Neuronal stem cell (in vitro differentiated cells): ENCODE measurements at regions not wholly inside any gene's neighbourhood (a gene's known extent, or its start where the extent isn't known, plus 50 kb on each side); places are given as distances from the start of the nearest gene placed in this dataset.

Experiments
- DNase-seq: peaks from one replicate; pipeline ENCODE4 v3.0.0-alpha.2; 2013; ENCODE audit warnings: low spot score
- H2AFZ ChIP-seq: one replicate; pipeline ENCODE4 v1.6.1; 2013; ENCODE audit warnings: mild to moderate bottlenecking, low read length, inconsistent platforms
- H2AK5ac ChIP-seq: 2 replicates; pipeline ENCODE4 v1.6.1; 2013; ENCODE audit warnings: low read depth, mild to moderate bottlenecking, inconsistent platforms, low read length, moderate library complexity, mixed read lengths
- H2BK120ac ChIP-seq: 2 replicates; pipeline ENCODE4 v1.6.1; 2013; ENCODE audit warnings: low read depth, mild to moderate bottlenecking, inconsistent platforms, low read length, moderate library complexity, mixed read lengths
- H2BK12ac ChIP-seq: one replicate; pipeline ENCODE4 v1.6.1; 2013; ENCODE audit warnings: low read length, inconsistent platforms
- H2BK15ac ChIP-seq: 2 replicates; pipeline ENCODE4 v1.6.1; 2013; ENCODE audit warnings: mild to moderate bottlenecking, low read length, inconsistent platforms, mixed read lengths
- H2BK5ac ChIP-seq: one replicate; pipeline ENCODE4 v1.6.1; 2013; ENCODE audit warnings: inconsistent platforms, mild to moderate bottlenecking, low read length, moderate library complexity
- H3K14ac ChIP-seq: one replicate; pipeline ENCODE4 v1.6.1; 2013; ENCODE audit warnings: low read length, inconsistent platforms
- H3K18ac ChIP-seq: 2 replicates; pipeline ENCODE4 v1.6.1; 2013; ENCODE audit warnings: low read length, inconsistent platforms
- H3K23ac ChIP-seq: 2 replicates; pipeline ENCODE4 v1.6.1; 2013; ENCODE audit warnings: low read depth, mild to moderate bottlenecking, mixed read lengths, low read length, inconsistent platforms; ENCODE audit not compliant: poor library complexity
- H3K27ac ChIP-seq: replicated peaks from 3 replicates; pipeline ENCODE4 v1.5.1; 2013; ENCODE audit warnings: low read length, inconsistent platforms
- H3K27me3 ChIP-seq, 3 experiments: 2 replicates each; pipeline ENCODE4 v1.6.1; 2013; ENCODE audit warnings: low read length in 3 of 3, mild to moderate bottlenecking in 2 of 3, inconsistent platforms in 1 of 3, low read depth in 1 of 3, mixed read lengths in 1 of 3, moderate library complexity in 1 of 3; ENCODE audit not compliant: control insufficient read depth in 3 of 3, insufficient read depth in 3 of 3
- H3K36me3 ChIP-seq, 2 donors: replicated peaks in 1 of 2; 2 replicates each; pipeline ENCODE4 v1.6.1; 2013; ENCODE audit warnings: low read length in 2 of 2; ENCODE audit not compliant: control insufficient read depth in 2 of 2, insufficient read depth in 2 of 2
- H3K4ac ChIP-seq: 2 replicates; pipeline ENCODE4 v1.6.1; 2013; ENCODE audit warnings: inconsistent platforms, mild to moderate bottlenecking, low read length, moderate library complexity
- H3K4me1 ChIP-seq, 2 donors: 1 replicate in 1 of 2; 2 replicates in 1 of 2; pipeline ENCODE4 v1.6.1; 2013; ENCODE audit warnings: low read length in 2 of 2, low read depth in 1 of 2; ENCODE audit not compliant: control insufficient read depth in 2 of 2, insufficient read depth in 1 of 2
- H3K4me2 ChIP-seq: one replicate; pipeline ENCODE4 v1.6.1; 2013; ENCODE audit warnings: mild to moderate bottlenecking, low read length, inconsistent platforms; ENCODE audit not compliant: insufficient read depth, poor library complexity, severe bottlenecking
- H3K4me3 ChIP-seq, 2 donors: 2 replicates each; pipeline ENCODE4 v1.5.1; 2013; ENCODE audit warnings: low read length in 2 of 2, mild to moderate bottlenecking in 2 of 2, inconsistent platforms in 1 of 2, moderate library complexity in 1 of 2
- H3K79me1 ChIP-seq: one replicate; pipeline ENCODE4 v1.6.1; 2013; ENCODE audit warnings: low read depth, mild to moderate bottlenecking, inconsistent platforms, low read length, moderate library complexity
- H3K9ac ChIP-seq: one replicate; pipeline ENCODE4 v1.6.1; 2013; ENCODE audit warnings: mild to moderate bottlenecking, low read depth, low read length, inconsistent platforms; ENCODE audit not compliant: poor library complexity
- H3K9me3 ChIP-seq, 2 donors: replicated peaks in 1 of 2; 2 replicates each; pipeline versions ENCODE3 to v1.6.1; 2013; ENCODE audit warnings: low read length in 2 of 2, mild to moderate bottlenecking in 2 of 2, inconsistent platforms in 1 of 2, low read depth in 1 of 2, mixed read lengths in 1 of 2, moderate library complexity in 1 of 2; ENCODE audit not compliant: control insufficient read depth in 2 of 2, insufficient read depth in 1 of 2
- H4K8ac ChIP-seq: one replicate; pipeline ENCODE4 v1.6.1; 2013; ENCODE audit warnings: low read depth, mild to moderate bottlenecking, inconsistent platforms, low read length, moderate library complexity
- H4K91ac ChIP-seq: one replicate; pipeline ENCODE4 v1.6.1; 2013; ENCODE audit warnings: low read length, low read depth, mild to moderate bottlenecking, inconsistent platforms; ENCODE audit not compliant: poor library complexity
- WGBS, 2 donors: extraction: QIAGEN DNeasy Blood & Tissue Kit; methylation state at CpG; one replicate each; pipeline ENCODE4 v1.1.7; 2013; ENCODE audit warnings: missing lambda C conversion rate in 2 of 2, mixed read lengths in 1 of 2; ENCODE audit not compliant: insufficient read length in 2 of 2, insufficient replicate concordance in 1 of 2; ENCODE audit errors: extremely low coverage in 2 of 2; 5-methylcytosine and 5-hydroxymethylcytosine counted together

DNA sequence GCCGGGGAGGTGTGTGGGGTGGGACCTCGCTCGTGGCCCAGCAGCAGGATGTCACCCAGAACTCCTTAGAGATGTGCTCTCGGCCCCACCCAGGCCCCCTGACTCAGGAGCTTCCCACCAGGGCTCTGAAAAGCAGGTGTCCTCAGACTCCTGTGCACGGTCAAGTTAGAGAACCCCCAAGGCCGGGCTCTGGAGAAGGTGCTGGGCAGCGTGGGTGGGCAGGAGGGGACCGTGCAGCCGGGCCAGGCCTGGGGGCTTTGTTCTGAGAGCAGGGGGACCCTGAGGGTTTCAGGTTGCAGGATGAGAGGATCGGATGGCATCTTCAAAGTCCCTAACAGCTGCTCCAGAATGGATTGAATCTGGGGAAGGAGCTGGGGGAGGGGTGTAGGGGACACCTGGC is 164.4 kb upstream of the CIBAR2 start:
- H3K4me3 ChIP-seq = no peak overlapping the region
- DNase-seq = no peak

DNA sequence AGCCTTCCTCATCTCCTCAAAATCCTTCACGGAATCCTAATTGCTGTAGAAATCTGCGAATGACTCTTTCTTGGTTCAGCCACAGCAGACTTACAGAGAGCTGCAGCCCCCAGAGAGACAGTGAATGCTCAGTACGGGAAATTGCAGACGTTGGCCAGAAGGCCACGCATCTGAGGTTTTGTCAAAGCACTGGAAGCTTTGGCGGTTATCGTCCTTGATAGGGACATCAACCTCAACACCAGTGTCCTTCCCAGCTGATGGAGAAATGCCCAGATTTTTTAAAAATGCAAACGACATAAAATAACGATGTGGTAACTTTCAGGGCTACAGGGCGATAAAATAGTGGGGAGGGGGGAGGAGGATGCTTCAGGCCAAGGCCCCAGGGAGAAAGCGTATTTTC is 166.6 kb upstream of the CIBAR2 start:
- no peak for DNase-seq
- no peak overlapping the region for H3K27ac ChIP-seq
- H3K9ac ChIP-seq = no peak overlapping the region
- no peak overlapping the region for H2BK5ac ChIP-seq
- H2BK12ac ChIP-seq = no peak overlapping the region
- peaks cover 10 to 38% of the 10 kb centered on the region in 2 donors for H3K4me1 ChIP-seq
- H3K36me3 ChIP-seq = no peaks in the 10 kb centered on the region
- no peak overlapping the region for H2AFZ ChIP-seq
- no peak overlapping the region for H2BK120ac ChIP-seq
- no peaks in the 10 kb centered on the region for H3K79me1 ChIP-seq
- H3K27me3 ChIP-seq = peaks cover 0 to 2% (median 0%) of the 10 kb centered on the region in 3 experiments
- no peak overlapping the region for H2BK15ac ChIP-seq
- H3K9me3 ChIP-seq = no peaks in the 10 kb centered on the region
- no peak overlapping the region for H4K91ac ChIP-seq
- H3K14ac ChIP-seq = no peak overlapping the region
- H3K18ac ChIP-seq = no peak overlapping the region
- WGBS, 2 donors = no CpG with 5 or more reads among the region's 11 CpGs
- H2AK5ac ChIP-seq = no peak overlapping the region
- no peak overlapping the region for H3K4ac ChIP-seq
- H3K23ac ChIP-seq = no peak overlapping the region
- H3K4me3 ChIP-seq = no peak overlapping the region
- H3K4me2 ChIP-seq = no peak overlapping the region
- H4K8ac ChIP-seq = no peak overlapping the region

More for the DNA sequence above, 164.4 kb upstream of the CIBAR2 start:
- Histone ChIP-seq H3K14ac (no peak overlapping the region), H3K18ac (peak overlapping the region; percentile 91), H2BK120ac (no peak overlapping the region), H3K4ac (no peak overlapping the region), H3K9ac (no peak overlapping the region), H3K4me1 (peaks cover 8 to 38% of the 10 kb centered on the region in 2 donors), H2BK15ac (no peak overlapping the region), H4K91ac (peak overlapping the region; percentile 77), H2BK5ac (peak overlapping the region; percentile 58), H4K8ac (no peak overlapping the region), H3K79me1 (no peaks in the 10 kb centered on the region), H3K27me3 (peaks cover 0 to 2% (median 0%) of the 10 kb centered on the region in 3 experiments), H2AFZ (no peak overlapping the region), H3K27ac (no peak overlapping the region), H3K4me2 (no peak overlapping the region), H2AK5ac (peak overlapping the region; percentile 71), H2BK12ac (no peak overlapping the region), H3K9me3 (no peaks in the 10 kb centered on the region), H3K23ac (no peak overlapping the region), H3K36me3 (no peaks in the 10 kb centered on the region)
- no CpG with 5 or more reads among the region's 10 CpGs for WGBS, 2 donors

GRCh38 chr16:85279402-85279801 is 167.1 kb upstream of the CIBAR2 start:
- H4K91ac ChIP-seq = no peak overlapping the region
- DNase-seq = no peak
- no CpG with 5 or more reads among the region's 4 CpGs for WGBS, 2 donors
- H3K9ac ChIP-seq = no peak overlapping the region
- no peaks in the 10 kb centered on the region for H3K79me1 ChIP-seq
- no peak overlapping the region for H2BK12ac ChIP-seq
- no peak overlapping the region for H2BK120ac ChIP-seq
- H3K23ac ChIP-seq = no peak overlapping the region
- H4K8ac ChIP-seq = no peak overlapping the region
- no peak overlapping the region for H3K4me3 ChIP-seq
- no peak overlapping the region for H3K27ac ChIP-seq
- H2AK5ac ChIP-seq = no peak overlapping the region
- no peak overlapping the region for H2AFZ ChIP-seq
- H3K4ac ChIP-seq = no peak overlapping the region
- H2BK15ac ChIP-seq = no peak overlapping the region
- no peaks in the 10 kb centered on the region for H3K36me3 ChIP-seq
- no peak overlapping the region for H2BK5ac ChIP-seq
- no peak overlapping the region for H3K4me2 ChIP-seq
- H3K9me3 ChIP-seq = no peaks in the 10 kb centered on the region
- H3K4me1 ChIP-seq = peaks cover 15 to 44% of the 10 kb centered on the region in 2 donors
- H3K18ac ChIP-seq = no peak overlapping the region
- no peak overlapping the region for H3K14ac ChIP-seq
- H3K27me3 ChIP-seq = peaks cover 0 to 2% (median 0%) of the 10 kb centered on the region in 3 experiments

DNA sequence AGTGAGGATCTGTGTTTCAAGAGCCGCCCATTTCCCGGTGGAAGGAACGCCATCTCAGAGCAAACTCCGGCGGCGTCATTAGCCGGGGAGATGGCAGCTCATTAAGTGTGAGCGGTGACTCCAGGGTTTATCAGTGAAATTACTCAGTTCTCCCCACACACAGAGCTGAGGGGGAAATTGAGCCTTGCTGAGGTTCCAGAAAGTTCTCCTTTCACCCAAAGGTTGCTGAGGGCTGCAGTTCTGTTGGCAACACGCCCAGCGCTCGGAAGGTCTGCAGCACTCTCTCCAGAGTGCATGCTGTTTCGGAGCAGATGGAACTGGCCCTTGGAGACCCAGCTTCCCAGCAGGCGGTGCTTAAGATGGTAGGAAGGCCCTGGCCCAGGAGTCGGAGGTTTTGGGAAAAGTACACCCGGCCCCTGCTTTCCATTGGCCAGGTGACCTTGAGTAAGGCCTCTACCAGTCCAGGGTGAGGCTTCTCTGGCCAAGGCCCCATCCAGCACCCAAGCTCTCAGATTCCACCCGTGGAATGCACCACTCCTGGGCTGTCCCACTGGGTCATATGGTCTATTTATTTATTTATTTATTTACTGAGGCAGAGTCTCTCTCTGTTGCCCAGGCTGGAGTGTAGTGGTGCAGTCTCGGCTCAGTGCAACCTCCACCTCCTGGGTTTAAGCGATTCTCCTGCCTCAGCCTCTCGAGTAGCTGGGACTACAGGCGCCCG is 167.7 kb upstream of the CIBAR2 start:
- Histone ChIP-seq H3K27ac (no peak overlapping the region), H3K4me1 (peaks cover 18 to 44% of the 10 kb centered on the region in 2 donors), H3K9ac (no peak overlapping the region), H3K18ac (no peak overlapping the region), H4K91ac (no peak overlapping the region), H3K79me1 (no peaks in the 10 kb centered on the region), H3K14ac (no peak overlapping the region), H4K8ac (no peak overlapping the region), H3K27me3 (peaks cover 0 to 2% (median 0%) of the 10 kb centered on the region in 3 experiments), H2AFZ (no peak overlapping the region), H3K4ac (no peak overlapping the region), H2BK15ac (no peak overlapping the region), H3K36me3 (no peaks in the 10 kb centered on the region), H2BK12ac (no peak overlapping the region), H3K4me2 (no peak overlapping the region), H3K9me3 (no peaks in the 10 kb centered on the region), H3K4me3 (no peak overlapping the region), H2AK5ac (no peak overlapping the region), H2BK120ac (no peak overlapping the region), H3K23ac (no peak overlapping the region), H2BK5ac (no peak overlapping the region)
- WGBS, 2 donors = no CpG with 5 or more reads among the region's 21 CpGs
- DNase-seq = no peak
